GM18498 (cell line): ENCODE measurements at regions not wholly inside any gene's neighbourhood (a gene's known extent, or its start where the extent isn't known, plus 50 kb on each side); places are given as distances from the start of the nearest gene placed in this dataset.
"Not testable (repeated sequence)": the region's sequence is repeated elsewhere in the genome, so short reads cannot be mapped to it uniquely, and the experiment has no call there.

Source experiments
- ATAC-seq: cut with Tn5 transposase; IDR thresholded peaks from one replicate; pipeline ENCODE4 v1.9.1; 2021; ENCODE audit warnings: mild to moderate bottlenecking, moderate library complexity; ENCODE audit not compliant: unreplicated experiment

GRCh38 chr11:91268512-91269295 is 955.9 kb upstream of the FAT3 start:
- not testable (repeated sequence) for ATAC-seq

- no peak for ATAC-seq
These were observed 958.7 kb upstream of the FAT3 start for GRCh38 chr11:91265946-91266345.

- ATAC-seq: no peak
These were observed 960.1 kb upstream of the FAT3 start for GRCh38 chr11:91264481-91264880.

GRCh38 chr11:91263496-91264365 is 960.9 kb upstream of the FAT3 start:
- ATAC-seq: no peak

GRCh38 chr11:91261513-91261912 is 963.1 kb upstream of the FAT3 start:
- ATAC-seq: no peak

GRCh38 chr11:91258876-91259275 is 965.7 kb upstream of the FAT3 start:
- no peak for ATAC-seq

GRCh38 chr11:91257667-91258066 is 967.0 kb upstream of the FAT3 start:
- ATAC-seq: no peak

- ATAC-seq: no peak
These were observed 976.3 kb upstream of the FAT3 start for GRCh38 chr11:91248199-91248807.

GRCh38 chr11:91247009-91247735 is 977.4 kb upstream of the FAT3 start:
- no peak for ATAC-seq

GRCh38 chr11:91244912-91245311 is 979.7 kb upstream of the FAT3 start:
- ATAC-seq: no peak

- ATAC-seq: no peak
These were observed 981.0 kb upstream of the FAT3 start for GRCh38 chr11:91243630-91244029.

- ATAC-seq: no peak
These were observed 981.6 kb upstream of the FAT3 start for GRCh38 chr11:91243051-91243450.

- no peak for ATAC-seq
These were observed 983.4 kb upstream of the FAT3 start for GRCh38 chr11:91241226-91241625.

GRCh38 chr11:91239359-91239758 is 985.3 kb upstream of the FAT3 start:
- no peak for ATAC-seq

GRCh38 chr11:91231226-91231625 is 993.4 kb upstream of the FAT3 start:
- no peak for ATAC-seq

- no peak for ATAC-seq
These were observed 994.0 kb upstream of the FAT3 start for GRCh38 chr11:91230647-91231046.

- ATAC-seq: no peak
These were observed 1000.0 kb upstream of the CHORDC1 start for GRCh38 chr11:91222830-91223229.

- ATAC-seq: no peak
These were observed 997.8 kb upstream of the CHORDC1 start for GRCh38 chr11:91220476-91221202.

GRCh38 chr11:91219535-91219934 is 996.7 kb upstream of the CHORDC1 start:
- no peak for ATAC-seq

GRCh38 chr11:91209751-91210150 is 986.9 kb upstream of the CHORDC1 start:
- no peak for ATAC-seq
